ENCODE measurements at regions not wholly inside any gene's neighbourhood (a gene's known extent, or its start where the extent isn't known, plus 50 kb on each side); places are given as distances from the start of the nearest gene placed in this dataset.
"Not testable (repeated sequence)": the region's sequence is repeated elsewhere in the genome, so short reads cannot be mapped to it uniquely, and the experiment has no call there.

GRCh38 chr16:48814994-48815393, 205.0 kb upstream of the N4BP1 start:
- no peak for DNase-seq

GRCh38 chr16:48813485-48813884, 203.5 kb upstream of the N4BP1 start:
- DNase-seq = no peak

GRCh38 chr16:48812856-48813255, 202.9 kb upstream of the N4BP1 start:
- no peak for DNase-seq

GRCh38 chr16:48811478-48811877, 201.5 kb upstream of the N4BP1 start:
- DNase-seq = no peak

- no peak for DNase-seq
These were observed 200.9 kb upstream of the N4BP1 start for GRCh38 chr16:48810803-48811453.

GRCh38 chr16:48810436-48810802, 200.4 kb upstream of the N4BP1 start:
- no peak for DNase-seq

- no peak for DNase-seq
These were observed 180.2 kb upstream of the N4BP1 start for GRCh38 chr16:48790151-48790550.

- no peak for DNase-seq
These were observed 178.5 kb upstream of the N4BP1 start for GRCh38 chr16:48788475-48788874.

- DNase-seq = no peak
These were observed 135.6 kb upstream of the N4BP1 start for GRCh38 chr16:48745541-48745940.

- no peak for DNase-seq
These were observed 131.0 kb upstream of the N4BP1 start for GRCh38 chr16:48740964-48741363.

GRCh38 chr16:48734220-48734619, 124.2 kb upstream of the N4BP1 start:
- no peak for DNase-seq

- DNase-seq = no peak
These were observed 94.7 kb upstream of the N4BP1 start for GRCh38 chr16:48704710-48705109.

GRCh38 chr16:48687421-48688038, 77.5 kb upstream of the N4BP1 start:
- peak; percentile 7 for DNase-seq

- no peak for DNase-seq
These were observed 74.2 kb upstream of the N4BP1 start for GRCh38 chr16:48684148-48684547.

- no peak for DNase-seq
These were observed 73.0 kb upstream of the N4BP1 start for GRCh38 chr16:48682971-48683370.

- DNase-seq = no peak
These were observed 71.5 kb upstream of the N4BP1 start for GRCh38 chr16:48681520-48681919.

- DNase-seq = no peak
These were observed 70.9 kb upstream of the N4BP1 start for GRCh38 chr16:48680881-48681280.

GRCh38 chr16:48676836-48677235, 66.9 kb upstream of the N4BP1 start:
- DNase-seq = no peak

GRCh38 chr16:48668184-48668583, 58.2 kb upstream of the N4BP1 start:
- DNase-seq = not testable (repeated sequence)

- no peak for DNase-seq
These were observed 50.0 kb upstream of the N4BP1 start for GRCh38 chr16:48659940-48660339.
